ENCODE measurements at regions not wholly inside any gene's neighbourhood (a gene's known extent, or its start where the extent isn't known, plus 50 kb on each side); places are given as distances from the start of the nearest gene placed in this dataset.

- TF ChIP-seq POLR2A (IDR thresholded peaks at IDR 0.05) (no peak), EP300 (IDR thresholded peaks at IDR 0.05) (no peak)
- TF ChIP-seq, protein P1, sequence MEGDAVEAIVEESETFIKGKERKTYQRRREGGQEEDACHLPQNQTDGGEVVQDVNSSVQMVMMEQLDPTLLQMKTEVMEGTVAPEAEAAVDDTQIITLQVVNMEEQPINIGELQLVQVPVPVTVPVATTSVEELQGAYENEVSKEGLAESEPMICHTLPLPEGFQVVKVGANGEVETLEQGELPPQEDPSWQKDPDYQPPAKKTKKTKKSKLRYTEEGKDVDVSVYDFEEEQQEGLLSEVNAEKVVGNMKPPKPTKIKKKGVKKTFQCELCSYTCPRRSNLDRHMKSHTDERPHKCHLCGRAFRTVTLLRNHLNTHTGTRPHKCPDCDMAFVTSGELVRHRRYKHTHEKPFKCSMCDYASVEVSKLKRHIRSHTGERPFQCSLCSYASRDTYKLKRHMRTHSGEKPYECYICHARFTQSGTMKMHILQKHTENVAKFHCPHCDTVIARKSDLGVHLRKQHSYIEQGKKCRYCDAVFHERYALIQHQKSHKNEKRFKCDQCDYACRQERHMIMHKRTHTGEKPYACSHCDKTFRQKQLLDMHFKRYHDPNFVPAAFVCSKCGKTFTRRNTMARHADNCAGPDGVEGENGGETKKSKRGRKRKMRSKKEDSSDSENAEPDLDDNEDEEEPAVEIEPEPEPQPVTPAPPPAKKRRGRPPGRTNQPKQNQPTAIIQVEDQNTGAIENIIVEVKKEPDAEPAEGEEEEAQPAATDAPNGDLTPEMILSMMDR (IDR thresholded peaks at IDR 0.05), result no peak
Measured at GRCh38 chr7:110521357-110521911, 569.5 kb upstream of the LRRN3 start.
